Brain microvascular endothelial cell (primary cell): ENCODE measurements at regions not wholly inside any gene's neighbourhood (a gene's known extent, or its start where the extent isn't known, plus 50 kb on each side); places are given as distances from the start of the nearest gene placed in this dataset.

Source experiments
- DNase-seq: peaks from one replicate; pipeline ENCODE4 v3.0.0-alpha.2; 2020
- H3K27ac ChIP-seq: fragments of 250-450 bp; sonication (Bioruptor Pico); 2 replicates; pipeline ENCODE4 v1.5.1; 2020; ENCODE audit warnings: mild to moderate bottlenecking, moderate library complexity
- H3K27me3 ChIP-seq: fragments of 250-450 bp; sonication (Bioruptor Pico); replicated peaks from 2 replicates; pipeline ENCODE4 v1.5.1; 2020; ENCODE audit warnings: mild to moderate bottlenecking
- H3K36me3 ChIP-seq: fragments of 250-450 bp; sonication (Bioruptor Pico); replicated peaks from 2 replicates; pipeline ENCODE4 v1.5.1; 2020; ENCODE audit warnings: mild to moderate bottlenecking
- H3K4me3 ChIP-seq: 2 replicates; pipeline ENCODE4 v1.5.1; 2011; ENCODE audit warnings: low read depth, mild to moderate bottlenecking, control low read depth, low read length, moderate library complexity
- in situ Hi-C: cut with HindIII; loops from 2 replicates; pipeline ENCODE4 v1.10.0; 2017; ENCODE audit warnings: low sequenced_read_pairs, low pct_ligation_motif_present
- TF ChIP-seq, protein P1 (sequence below): IDR thresholded peaks from 2 replicates; pipeline ENCODE4 v1.5.1; 2011; ENCODE audit warnings: low read depth, mild to moderate bottlenecking, moderate library complexity, low read length, control low read depth, inconsistent platforms; ENCODE audit errors: missing control alignments

DNA sequence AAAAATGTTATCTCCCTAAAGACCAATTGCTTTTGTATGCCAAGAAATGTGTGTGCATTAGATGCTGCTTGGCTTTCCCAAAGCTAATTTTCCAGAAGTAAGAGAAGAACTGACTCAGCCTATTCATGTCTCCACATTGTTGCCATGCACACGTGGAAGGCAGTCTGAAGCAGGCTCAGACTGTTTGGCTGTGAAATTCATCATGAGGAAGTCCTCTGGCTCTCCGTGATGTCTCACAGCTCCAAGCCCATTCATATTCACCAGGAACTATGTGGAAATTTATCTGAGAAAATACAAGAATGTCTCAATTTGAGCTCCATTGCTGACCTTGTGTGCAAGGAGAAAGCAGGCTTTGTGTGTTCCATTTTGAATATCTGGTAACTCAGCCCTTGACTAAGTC, 1022.2 kb upstream of the GJE1 start:
- Histone ChIP-seq H3K36me3 (no peaks in the 10 kb centered on the region), H3K27ac (no peak overlapping the region), H3K27me3 (no peaks in the 10 kb centered on the region), H3K4me3 (no peak overlapping the region)
- TF ChIP-seq, protein P1, sequence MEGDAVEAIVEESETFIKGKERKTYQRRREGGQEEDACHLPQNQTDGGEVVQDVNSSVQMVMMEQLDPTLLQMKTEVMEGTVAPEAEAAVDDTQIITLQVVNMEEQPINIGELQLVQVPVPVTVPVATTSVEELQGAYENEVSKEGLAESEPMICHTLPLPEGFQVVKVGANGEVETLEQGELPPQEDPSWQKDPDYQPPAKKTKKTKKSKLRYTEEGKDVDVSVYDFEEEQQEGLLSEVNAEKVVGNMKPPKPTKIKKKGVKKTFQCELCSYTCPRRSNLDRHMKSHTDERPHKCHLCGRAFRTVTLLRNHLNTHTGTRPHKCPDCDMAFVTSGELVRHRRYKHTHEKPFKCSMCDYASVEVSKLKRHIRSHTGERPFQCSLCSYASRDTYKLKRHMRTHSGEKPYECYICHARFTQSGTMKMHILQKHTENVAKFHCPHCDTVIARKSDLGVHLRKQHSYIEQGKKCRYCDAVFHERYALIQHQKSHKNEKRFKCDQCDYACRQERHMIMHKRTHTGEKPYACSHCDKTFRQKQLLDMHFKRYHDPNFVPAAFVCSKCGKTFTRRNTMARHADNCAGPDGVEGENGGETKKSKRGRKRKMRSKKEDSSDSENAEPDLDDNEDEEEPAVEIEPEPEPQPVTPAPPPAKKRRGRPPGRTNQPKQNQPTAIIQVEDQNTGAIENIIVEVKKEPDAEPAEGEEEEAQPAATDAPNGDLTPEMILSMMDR = no peak
- no peak for DNase-seq
- in situ Hi-C loops = no loop called here

- H3K4me3 ChIP-seq = no peak overlapping the region
- no peaks in the 10 kb centered on the region for H3K27me3 ChIP-seq
- DNase-seq = peak; percentile 35
- TF ChIP-seq, protein P1 = no peak
- H3K27ac ChIP-seq = no peak overlapping the region
- in situ Hi-C loops = no loop called here
- H3K36me3 ChIP-seq = no peaks in the 10 kb centered on the region
These were observed 1025.0 kb upstream of the GJE1 start for GRCh38 chr6:141107591-141108160.

DNA sequence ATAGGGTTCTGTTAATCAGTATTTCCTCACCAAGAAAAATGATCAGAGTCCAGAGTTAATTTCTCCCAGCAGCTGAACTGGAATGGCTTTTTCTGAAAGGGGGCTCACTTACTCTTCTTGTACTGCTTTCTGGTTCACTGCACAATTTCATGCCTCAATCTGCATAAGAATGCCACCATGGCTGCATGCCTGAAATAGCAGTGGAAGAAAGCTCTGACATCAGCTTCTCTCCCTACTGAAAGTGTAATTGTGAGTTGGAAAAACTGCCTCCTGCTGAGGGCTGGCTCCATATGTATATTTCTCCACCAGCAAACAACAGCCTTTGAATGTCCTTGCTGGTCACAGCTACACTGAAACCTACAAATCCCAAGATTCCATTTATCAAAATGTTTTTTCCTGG, 1027.2 kb upstream of the GJE1 start:
- Histone ChIP-seq H3K36me3 (no peaks in the 10 kb centered on the region), H3K4me3 (no peak overlapping the region), H3K27me3 (no peaks in the 10 kb centered on the region), H3K27ac (no peak overlapping the region)
- peak; percentile 70 for DNase-seq
- in situ Hi-C loops = no loop called here
- TF ChIP-seq, protein P1 = no peak

GRCh38 chr6:141103246-141103645, 1029.5 kb upstream of the GJE1 start:
- H3K36me3 ChIP-seq = no peaks in the 10 kb centered on the region
- in situ Hi-C loops = no loop called here
- H3K4me3 ChIP-seq = no peak overlapping the region
- TF ChIP-seq, protein P1 = no peak
- H3K27me3 ChIP-seq = no peaks in the 10 kb centered on the region
- no peak overlapping the region for H3K27ac ChIP-seq
- no peak for DNase-seq

- Histone ChIP-seq H3K27me3 (no peaks in the 10 kb centered on the region), H3K4me3 (no peak overlapping the region), H3K27ac (no peak overlapping the region), H3K36me3 (no peaks in the 10 kb centered on the region)
- in situ Hi-C loops = no loop called here
- no peak for DNase-seq
- TF ChIP-seq, protein P1 = no peak
These were observed 1035.3 kb upstream of the GJE1 start for GRCh38 chr6:141097471-141097870.

DNA sequence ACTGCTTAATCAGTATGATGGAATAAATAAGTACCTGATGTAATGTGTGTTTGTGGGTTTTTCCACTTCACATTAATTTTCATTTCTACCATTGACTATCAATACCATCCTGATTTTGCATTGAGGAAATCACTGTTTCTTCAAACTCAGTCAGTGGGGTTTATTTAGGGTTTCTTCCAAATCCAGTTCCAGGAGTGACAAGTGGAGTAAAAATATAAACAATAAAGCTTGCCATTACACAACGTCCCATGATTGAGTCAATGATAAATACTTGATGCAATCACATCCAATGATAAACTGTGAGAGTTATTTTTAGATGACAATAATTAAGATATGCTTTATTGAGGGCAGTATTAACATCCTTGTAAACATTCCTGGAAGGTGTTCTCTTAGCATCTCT, 1037.4 kb upstream of the GJE1 start:
- no peak for DNase-seq

More for the DNA sequence above, 1037.4 kb upstream of the GJE1 start:
- Histone ChIP-seq H3K36me3 (no peaks in the 10 kb centered on the region), H3K4me3 (no peak overlapping the region), H3K27me3 (no peaks in the 10 kb centered on the region), H3K27ac (no peak overlapping the region)
- TF ChIP-seq, protein P1 = no peak
- in situ Hi-C loops = no loop called here
